Pancreas (tissue), 10 donors: ENCODE measurements at regions not wholly inside any gene's neighbourhood (a gene's known extent, or its start where the extent isn't known, plus 50 kb on each side); places are given as distances from the start of the nearest gene placed in this dataset.

Experiments used
- ATAC-seq, 4 donors: fragments of 200-7000 bp; cut with Tn5 transposase; one replicate each; pipeline versions ENCODE4 v1.8.0 to v1.9.1; 2020; ENCODE audit warnings: mild to moderate bottlenecking in 4 of 4, moderate library complexity in 4 of 4
- DNase-seq, 6 donors: peaks; one replicate each; pipeline ENCODE4 v3.0.0-alpha.2; 2020
- FAIRE-seq: peaks from 2 replicates; lab custom pipeline; 2012; peaks lifted over from hg19 to GRCh38; lab: Jason Lieb, UNC
- H3K27ac ChIP-seq, 4 donors: fragments of 200-600 bp; sonication (generic); 1 replicate in 3 of 4; 2 replicates in 1 of 4; pipeline versions ENCODE4 v1.5.0 to v1.8.0; 2020
- H3K27me3 ChIP-seq, 4 donors: fragments of 200-600 bp; one replicate each; pipeline ENCODE4 v1.8.0; 2021
- H3K36me3 ChIP-seq, 3 donors: fragments of 200-600 bp; sonication (generic) in 1 of 3; one replicate each; pipeline versions ENCODE4 v1.5.0 to v1.8.0; 2020 to 2021
- H3K4me1 ChIP-seq, 3 donors: fragments of 200-600 bp; one replicate each; pipeline ENCODE4 v1.8.0; 2021
- H3K4me3 ChIP-seq, 4 donors: fragments of 200-600 bp; sonication (generic) in 2 of 4; one replicate each; pipeline versions ENCODE4 v1.5.0 to v1.8.0; 2020 to 2021
- H3K9me3 ChIP-seq, 4 donors: fragments of 200-600 bp; one replicate each; pipeline ENCODE4 v1.8.0; 2021
- CTCF ChIP-seq, 4 donors: fragments of 200-600 bp; sonication (generic) in 3 of 4; IDR thresholded peaks; one replicate each; pipeline versions ENCODE4 v1.5.0 to v1.8.0; 2021; ENCODE audit warnings: antibody characterized with exemption in 4 of 4
- WGBS, 2 donors: extraction: QIAGEN DNeasy Blood & Tissue Kit; methylation state at CpG; one replicate each; pipeline ENCODE4 v1.1.7; 2013; 5-methylcytosine and 5-hydroxymethylcytosine counted together
- intact Hi-C, 3 donors: fragments of 100-400 bp; cut with DNase I; formaldehyde crosslinking; loops; one replicate each; pipeline versions ENCODE4 v1.11.1 to v1.14.2; 2022
- donor health status: healthy with polysubstance abuse.
- donor health status: DM: no; HTN: no; CAD: no; lungs with moderate emphysema.
- donor health status: DM: no; HTN: no; CAD: no.
- donor health status: control.
- donor health status: control.
- donor health status: Bipolar disorder and iron deficiency.
- donor health status: DM: yes; HTN: yes; CAD: no.
- donor health status: DM: no; HTN: no; CAD: no.
- donor health status: DM: no; HTN: no; CAD: no.
- donor health status: DM: yes; HTN: yes; CAD: no.

- no peak for ATAC-seq
- 67 to 72% methylated on average over 10 of the region's 10 CpGs for WGBS, 2 donors
- DNase-seq = peak in 1 of 6 donors; percentile 13
Measured at GRCh38 chr12:5379749-5380496, 52.0 kb upstream of the NTF3 start.

More at GRCh38 chr12:5379749-5380496, 52.0 kb upstream of the NTF3 start:
- Histone ChIP-seq H3K27ac (no peak overlapping the region), H3K36me3 (no peaks in the 10 kb centered on the region), H3K9me3 (no peaks in the 10 kb centered on the region), H3K4me1 (no peaks in the 10 kb centered on the region), H3K27me3 (no peaks in the 10 kb centered on the region), H3K4me3 (no peak overlapping the region)
- intact Hi-C loops = no loop called here
- no peak for TF ChIP-seq CTCF (IDR thresholded peaks at IDR 0.05)
- no peak for FAIRE-seq
